MM.1S (cell line): ENCODE measurements at regions not wholly inside any gene's neighbourhood (a gene's known extent, or its start where the extent isn't known, plus 50 kb on each side); places are given as distances from the start of the nearest gene placed in this dataset.
"Not testable (repeated sequence)": the region's sequence is repeated elsewhere in the genome, so short reads cannot be mapped to it uniquely, and the experiment has no call there.

Source experiments
- DNase-seq: peaks from one replicate; pipeline ENCODE4 v3.0.0-alpha.2; 2015
- H2AFZ ChIP-seq: fragments of 300-600 bp; sonication (generic); 2 replicates; pipeline ENCODE4 v1.6.0; 2016; ENCODE audit warnings: antibody characterized with exemption, low read length
- H3F3A ChIP-seq: fragments of 300-600 bp; sonication (generic); 2 replicates; pipeline ENCODE4 v1.6.1; 2016; ENCODE audit warnings: mild to moderate bottlenecking, antibody characterized with exemption, low read length, moderate library complexity, mixed read lengths; ENCODE audit not compliant: insufficient read depth
- H3K27ac ChIP-seq: fragments of 300-600 bp; sonication (generic); 2 replicates; pipeline ENCODE4 v1.5.1; 2016; ENCODE audit warnings: mild to moderate bottlenecking, low read length
- H3K27me3 ChIP-seq: fragments of 300-600 bp; sonication (generic); replicated peaks from 2 replicates; pipeline ENCODE4 v1.6.0; 2016; ENCODE audit warnings: low read length; ENCODE audit not compliant: insufficient read depth
- H3K36me3 ChIP-seq: fragments of 300-600 bp; sonication (generic); replicated peaks from 2 replicates; pipeline ENCODE4 v1.6.1; 2016; ENCODE audit warnings: mild to moderate bottlenecking, low read length, mixed read lengths; ENCODE audit not compliant: insufficient read depth
- H3K4me1 ChIP-seq: fragments of 300-600 bp; sonication (generic); 2 replicates; pipeline ENCODE4 v1.6.1; 2016; ENCODE audit warnings: low read length, mixed read lengths
- H3K4me2 ChIP-seq: fragments of 300-600 bp; sonication (generic); 2 replicates; pipeline ENCODE4 v1.6.0; 2016; ENCODE audit warnings: low read depth, low read length
- H3K4me3 ChIP-seq: fragments of 300-600 bp; sonication (generic); 2 replicates; pipeline ENCODE4 v1.5.1; 2016; ENCODE audit warnings: low read length, mixed read lengths
- H3K79me2 ChIP-seq: fragments of 300-600 bp; sonication (generic); 2 replicates; pipeline ENCODE4 v1.6.1; 2016; ENCODE audit warnings: mixed run types, low read length, mixed read lengths
- H3K9ac ChIP-seq: fragments of 300-600 bp; sonication (generic); 2 replicates; pipeline ENCODE4 v1.6.1; 2016; ENCODE audit warnings: low read length, mixed read lengths
- H3K9me2 ChIP-seq: fragments of 300-600 bp; sonication (generic); replicated peaks from 2 replicates; pipeline ENCODE4 v1.6.1; 2016; ENCODE audit warnings: mild to moderate bottlenecking, low read length, mixed read lengths; ENCODE audit not compliant: insufficient read depth
- H3K9me3 ChIP-seq: fragments of 300-600 bp; sonication (generic); replicated peaks from 2 replicates; pipeline ENCODE4 v1.6.1; 2016; ENCODE audit warnings: mild to moderate bottlenecking, low read length, mixed read lengths; ENCODE audit not compliant: insufficient read depth
- H4K20me1 ChIP-seq: fragments of 300-600 bp; sonication (generic); 2 replicates; pipeline ENCODE4 v1.6.1; 2016; ENCODE audit warnings: mild to moderate bottlenecking, low read length, moderate library complexity, mixed read lengths; ENCODE audit not compliant: insufficient read depth
- EZH2 ChIP-seq: fragments of 300-600 bp; sonication (generic); optimal IDR thresholded peaks from 2 replicates; pipeline ENCODE3; 2017; ENCODE audit warnings: low read depth, mild to moderate bottlenecking, antibody characterized with exemption, low read length, mixed read lengths
- EZH2phosphoT487 ChIP-seq: fragments of 300-600 bp; sonication (generic); IDR thresholded peaks from 2 replicates; pipeline ENCODE4 v1.6.1; 2018; ENCODE audit warnings: antibody characterized with exemption, low read length
- TF ChIP-seq, protein P1 (sequence below): fragments of 300-600 bp; sonication (generic); IDR thresholded peaks from 2 replicates; pipeline ENCODE4 v1.5.1; 2016; ENCODE audit warnings: antibody characterized with exemption, low read length, mixed read lengths

DNA sequence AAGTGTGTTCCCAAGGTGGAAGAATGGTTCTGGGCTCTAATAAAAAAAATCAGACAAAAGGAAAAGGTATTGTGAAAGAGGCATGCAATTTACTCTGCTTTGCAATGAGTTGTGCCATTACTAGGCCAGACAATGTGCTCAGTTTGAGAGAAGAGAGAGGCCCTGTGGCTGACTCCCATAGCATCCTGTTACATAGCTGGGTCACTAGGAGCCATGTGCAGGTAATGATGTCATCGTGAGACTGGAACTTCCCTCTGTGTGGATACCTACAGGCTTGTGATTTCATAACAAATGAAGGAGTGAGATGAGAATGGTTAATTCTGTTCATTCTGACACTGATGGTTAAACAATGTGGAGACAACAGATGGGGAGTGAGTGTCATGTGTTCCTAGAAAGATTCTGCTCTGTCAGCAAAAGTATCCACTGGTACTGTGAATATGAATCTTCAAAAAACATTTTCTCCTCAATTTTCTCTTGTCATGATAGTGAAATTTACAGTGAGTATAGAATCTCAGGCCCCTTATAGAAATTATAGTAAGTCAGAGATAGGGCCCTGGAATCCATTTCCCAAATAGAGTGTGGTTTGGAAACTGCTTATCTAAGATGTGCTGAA lies 648.7 kb upstream of the DPPA4 start:
- Histone ChIP-seq H3K36me3 (no peaks in the 10 kb centered on the region), H3F3A (no peaks in the 10 kb centered on the region), H3K27me3 (no peaks in the 10 kb centered on the region), H3K9ac (no peak overlapping the region), H3K4me1 (no peaks in the 10 kb centered on the region), H3K79me2 (no peaks in the 10 kb centered on the region), H3K9me2 (no peaks in the 10 kb centered on the region; the same call in 1 of the 2 replicates), H3K27ac (no peak overlapping the region), H3K9me3 (no peaks in the 10 kb centered on the region), H2AFZ (no peak overlapping the region), H3K4me3 (no peak overlapping the region), H3K4me2 (no peak overlapping the region), H4K20me1 (no peaks in the 10 kb centered on the region)
- no peak for TF ChIP-seq EZH2phosphoT487
- TF ChIP-seq EZH2: no peak
- TF ChIP-seq, protein P1, sequence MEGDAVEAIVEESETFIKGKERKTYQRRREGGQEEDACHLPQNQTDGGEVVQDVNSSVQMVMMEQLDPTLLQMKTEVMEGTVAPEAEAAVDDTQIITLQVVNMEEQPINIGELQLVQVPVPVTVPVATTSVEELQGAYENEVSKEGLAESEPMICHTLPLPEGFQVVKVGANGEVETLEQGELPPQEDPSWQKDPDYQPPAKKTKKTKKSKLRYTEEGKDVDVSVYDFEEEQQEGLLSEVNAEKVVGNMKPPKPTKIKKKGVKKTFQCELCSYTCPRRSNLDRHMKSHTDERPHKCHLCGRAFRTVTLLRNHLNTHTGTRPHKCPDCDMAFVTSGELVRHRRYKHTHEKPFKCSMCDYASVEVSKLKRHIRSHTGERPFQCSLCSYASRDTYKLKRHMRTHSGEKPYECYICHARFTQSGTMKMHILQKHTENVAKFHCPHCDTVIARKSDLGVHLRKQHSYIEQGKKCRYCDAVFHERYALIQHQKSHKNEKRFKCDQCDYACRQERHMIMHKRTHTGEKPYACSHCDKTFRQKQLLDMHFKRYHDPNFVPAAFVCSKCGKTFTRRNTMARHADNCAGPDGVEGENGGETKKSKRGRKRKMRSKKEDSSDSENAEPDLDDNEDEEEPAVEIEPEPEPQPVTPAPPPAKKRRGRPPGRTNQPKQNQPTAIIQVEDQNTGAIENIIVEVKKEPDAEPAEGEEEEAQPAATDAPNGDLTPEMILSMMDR: no peak
- no peak for DNase-seq

DNA sequence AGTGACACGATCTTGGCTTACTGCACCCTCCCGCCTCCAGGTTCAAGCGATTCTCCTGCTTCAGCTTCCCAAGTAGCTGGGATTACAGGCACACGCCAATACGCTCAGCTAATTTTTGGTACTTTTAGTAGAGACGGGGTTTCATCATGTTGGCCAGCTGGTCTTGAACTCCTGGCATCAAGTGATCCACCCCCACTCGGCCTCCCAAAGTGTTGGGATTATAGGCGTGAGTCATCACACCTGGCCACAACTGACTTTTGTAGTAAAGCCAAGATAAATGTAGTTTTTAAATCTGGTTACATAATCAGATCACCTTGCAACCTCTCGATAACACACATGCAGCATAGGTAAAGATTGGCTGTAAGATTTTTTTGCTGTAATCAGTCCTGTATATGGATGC lies 657.5 kb upstream of the DPPA4 start:
- H3K9me3 ChIP-seq: no peaks in the 10 kb centered on the region; the same call in none of the 2 replicates
- DNase-seq: no peak
- no peak overlapping the region for H3K4me3 ChIP-seq
- TF ChIP-seq, protein P1: no peak
- TF ChIP-seq EZH2 (no peak), EZH2phosphoT487 (no peak)
- H3K9me2 ChIP-seq: no peaks in the 10 kb centered on the region
- no peak overlapping the region for H3K4me2 ChIP-seq
- no peak overlapping the region for H3K9ac ChIP-seq
- H3F3A ChIP-seq: no peaks in the 10 kb centered on the region
- H3K4me1 ChIP-seq: no peaks in the 10 kb centered on the region
- H3K79me2 ChIP-seq: no peaks in the 10 kb centered on the region
- H3K27me3 ChIP-seq: no peaks in the 10 kb centered on the region
- H3K27ac ChIP-seq: no peak overlapping the region
- no peak overlapping the region for H2AFZ ChIP-seq
- H4K20me1 ChIP-seq: no peaks in the 10 kb centered on the region
- no peaks in the 10 kb centered on the region for H3K36me3 ChIP-seq

DNA sequence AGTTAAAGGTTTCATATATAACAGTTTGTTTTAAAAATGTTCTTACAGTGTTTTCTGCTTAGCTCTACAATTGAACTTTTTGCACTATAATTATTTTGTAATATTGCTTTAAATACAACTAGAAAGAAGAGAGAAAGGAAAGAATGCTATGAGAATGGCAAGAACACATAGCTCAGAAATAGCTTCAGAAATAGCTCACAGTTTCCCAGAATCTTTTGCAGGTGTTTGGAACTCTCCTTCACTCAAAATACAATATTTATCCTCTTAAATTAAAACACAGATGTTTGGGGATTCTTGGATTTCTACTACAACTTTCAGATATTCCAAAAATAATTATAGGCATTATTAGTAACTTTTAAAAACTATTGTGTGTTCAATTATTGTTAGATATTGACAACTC lies 658.0 kb upstream of the DPPA4 start:
- H3K4me2 ChIP-seq: no peak overlapping the region
- no peak overlapping the region for H2AFZ ChIP-seq
- no peaks in the 10 kb centered on the region for H4K20me1 ChIP-seq
- H3K9me2 ChIP-seq: no peaks in the 10 kb centered on the region
- no peaks in the 10 kb centered on the region for H3F3A ChIP-seq
- H3K27ac ChIP-seq: no peak overlapping the region
- no peaks in the 10 kb centered on the region for H3K36me3 ChIP-seq
- H3K4me1 ChIP-seq: no peaks in the 10 kb centered on the region
- H3K4me3 ChIP-seq: no peak overlapping the region
- H3K27me3 ChIP-seq: no peaks in the 10 kb centered on the region
- H3K9me3 ChIP-seq: no peaks in the 10 kb centered on the region; the same call in none of the 2 replicates
- no peak for DNase-seq
- no peak overlapping the region for H3K9ac ChIP-seq
- no peaks in the 10 kb centered on the region for H3K79me2 ChIP-seq
- TF ChIP-seq EZH2 (no peak), EZH2phosphoT487 (no peak)
- TF ChIP-seq, protein P1: no peak

DNA sequence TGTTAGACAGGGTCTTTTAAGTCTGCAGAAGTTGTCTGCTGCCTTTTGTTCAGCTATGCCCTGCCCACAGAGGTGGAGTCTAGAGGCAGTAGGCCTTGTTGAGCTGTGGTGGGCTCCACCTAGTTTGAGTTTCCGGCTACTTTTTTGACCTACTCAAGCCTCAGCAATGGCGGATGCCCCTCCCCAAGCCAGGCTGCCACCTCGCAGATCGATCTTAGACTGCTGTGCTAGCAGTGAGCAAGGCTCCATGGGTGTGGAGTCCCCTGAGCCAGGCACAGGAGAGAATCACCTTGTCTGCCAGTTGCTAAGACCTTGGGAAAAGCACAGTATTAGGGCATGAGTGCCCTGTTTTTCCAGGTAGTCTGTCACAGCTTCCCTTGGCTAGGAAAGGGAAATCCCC lies 664.6 kb upstream of the DPPA4 start:
- H3K4me3 ChIP-seq, H3K9me2 ChIP-seq, H3F3A ChIP-seq, H3K79me2 ChIP-seq, H3K27ac ChIP-seq, H3K9me3 ChIP-seq, H3K4me1 ChIP-seq, H3K4me2 ChIP-seq, H3K9ac ChIP-seq, H4K20me1 ChIP-seq, H3K36me3 ChIP-seq, DNase-seq, H3K27me3 ChIP-seq, H2AFZ ChIP-seq: not testable (repeated sequence)
